Thoracic aorta (tissue), 2 donors: ENCODE measurements at regions not wholly inside any gene's neighbourhood (a gene's known extent, or its start where the extent isn't known, plus 50 kb on each side); places are given as distances from the start of the nearest gene placed in this dataset.

Source experiments
- ATAC-seq: fragments of 150-250 bp; one replicate; pipeline ENCODE4 v1.8.0; 2017; ENCODE audit warnings: low read depth; ENCODE audit not compliant: insufficient number of reproducible peaks, low FRiP score
- DNase-seq: peaks from one replicate; pipeline ENCODE4 v3.0.0-alpha.2; 2020; ENCODE audit warnings: low spot score
- H3K27ac ChIP-seq, 2 donors: fragments of 200-600 bp; sonication (generic); 1 replicate in 1 of 2; 2 replicates in 1 of 2; pipeline ENCODE4 v1.5.1; 2016; ENCODE audit warnings: mild to moderate bottlenecking in 2 of 2, moderate library complexity in 2 of 2
- H3K27me3 ChIP-seq: fragments of 200-600 bp; sonication (generic); replicated peaks from 2 replicates; pipeline ENCODE4 v1.6.0; 2016; ENCODE audit warnings: mild to moderate bottlenecking; ENCODE audit not compliant: insufficient read depth
- H3K36me3 ChIP-seq: fragments of 200-600 bp; sonication (generic); one replicate; pipeline ENCODE4 v1.5.1; 2016
- H3K4me1 ChIP-seq, 2 donors: fragments of 200-600 bp; sonication (generic); 1 replicate in 1 of 2; 2 replicates in 1 of 2; pipeline versions ENCODE4 v1.5.1 to v1.6.0; 2016; ENCODE audit warnings: low read depth in 2 of 2, mild to moderate bottlenecking in 1 of 2; ENCODE audit not compliant: control insufficient read depth in 1 of 2
- H3K4me3 ChIP-seq: fragments of 200-600 bp; sonication (generic); 2 replicates; pipeline ENCODE4 v1.5.1; 2016; ENCODE audit warnings: mild to moderate bottlenecking
- H3K9me3 ChIP-seq: fragments of 200-600 bp; sonication (generic); 2 replicates; pipeline ENCODE4 v1.5.1; 2016
- TF ChIP-seq, protein P1 (sequence below): fragments of 200-600 bp; sonication (generic); IDR thresholded peaks from one replicate; pipeline ENCODE4 v1.5.1; 2019; ENCODE audit warnings: antibody characterized with exemption

DNA sequence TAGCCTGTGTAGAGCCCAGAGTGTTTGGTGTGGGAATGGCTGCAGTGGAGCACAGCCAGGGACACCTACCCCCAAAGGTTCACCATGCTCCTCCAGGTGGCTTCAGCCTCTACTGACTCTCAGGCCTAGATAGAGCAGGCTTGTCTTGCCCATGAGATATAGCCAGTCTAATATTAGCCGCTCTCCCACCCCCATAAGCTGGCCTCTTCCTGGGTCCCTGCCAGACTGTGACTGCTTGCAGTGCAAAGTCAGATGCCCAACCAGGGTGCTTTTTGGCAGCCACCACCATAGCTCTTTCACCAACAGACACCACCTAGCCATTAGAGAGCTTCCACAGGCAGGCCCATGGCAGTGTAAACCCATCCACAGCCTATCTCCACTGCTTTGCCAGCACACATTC lies 405.3 kb downstream of the MBD2 start:
- H3K4me3 ChIP-seq: no peak overlapping the region
- no peaks in the 10 kb centered on the region for H3K9me3 ChIP-seq
- ATAC-seq (no peak), DNase-seq (no peak)
- TF ChIP-seq, protein P1, sequence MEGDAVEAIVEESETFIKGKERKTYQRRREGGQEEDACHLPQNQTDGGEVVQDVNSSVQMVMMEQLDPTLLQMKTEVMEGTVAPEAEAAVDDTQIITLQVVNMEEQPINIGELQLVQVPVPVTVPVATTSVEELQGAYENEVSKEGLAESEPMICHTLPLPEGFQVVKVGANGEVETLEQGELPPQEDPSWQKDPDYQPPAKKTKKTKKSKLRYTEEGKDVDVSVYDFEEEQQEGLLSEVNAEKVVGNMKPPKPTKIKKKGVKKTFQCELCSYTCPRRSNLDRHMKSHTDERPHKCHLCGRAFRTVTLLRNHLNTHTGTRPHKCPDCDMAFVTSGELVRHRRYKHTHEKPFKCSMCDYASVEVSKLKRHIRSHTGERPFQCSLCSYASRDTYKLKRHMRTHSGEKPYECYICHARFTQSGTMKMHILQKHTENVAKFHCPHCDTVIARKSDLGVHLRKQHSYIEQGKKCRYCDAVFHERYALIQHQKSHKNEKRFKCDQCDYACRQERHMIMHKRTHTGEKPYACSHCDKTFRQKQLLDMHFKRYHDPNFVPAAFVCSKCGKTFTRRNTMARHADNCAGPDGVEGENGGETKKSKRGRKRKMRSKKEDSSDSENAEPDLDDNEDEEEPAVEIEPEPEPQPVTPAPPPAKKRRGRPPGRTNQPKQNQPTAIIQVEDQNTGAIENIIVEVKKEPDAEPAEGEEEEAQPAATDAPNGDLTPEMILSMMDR: no peak
- no peak overlapping the region for H3K27ac ChIP-seq
- H3K27me3 ChIP-seq: no peaks in the 10 kb centered on the region
- no peaks in the 10 kb centered on the region for H3K36me3 ChIP-seq
- H3K4me1 ChIP-seq: no peaks in the 10 kb centered on the region

DNA sequence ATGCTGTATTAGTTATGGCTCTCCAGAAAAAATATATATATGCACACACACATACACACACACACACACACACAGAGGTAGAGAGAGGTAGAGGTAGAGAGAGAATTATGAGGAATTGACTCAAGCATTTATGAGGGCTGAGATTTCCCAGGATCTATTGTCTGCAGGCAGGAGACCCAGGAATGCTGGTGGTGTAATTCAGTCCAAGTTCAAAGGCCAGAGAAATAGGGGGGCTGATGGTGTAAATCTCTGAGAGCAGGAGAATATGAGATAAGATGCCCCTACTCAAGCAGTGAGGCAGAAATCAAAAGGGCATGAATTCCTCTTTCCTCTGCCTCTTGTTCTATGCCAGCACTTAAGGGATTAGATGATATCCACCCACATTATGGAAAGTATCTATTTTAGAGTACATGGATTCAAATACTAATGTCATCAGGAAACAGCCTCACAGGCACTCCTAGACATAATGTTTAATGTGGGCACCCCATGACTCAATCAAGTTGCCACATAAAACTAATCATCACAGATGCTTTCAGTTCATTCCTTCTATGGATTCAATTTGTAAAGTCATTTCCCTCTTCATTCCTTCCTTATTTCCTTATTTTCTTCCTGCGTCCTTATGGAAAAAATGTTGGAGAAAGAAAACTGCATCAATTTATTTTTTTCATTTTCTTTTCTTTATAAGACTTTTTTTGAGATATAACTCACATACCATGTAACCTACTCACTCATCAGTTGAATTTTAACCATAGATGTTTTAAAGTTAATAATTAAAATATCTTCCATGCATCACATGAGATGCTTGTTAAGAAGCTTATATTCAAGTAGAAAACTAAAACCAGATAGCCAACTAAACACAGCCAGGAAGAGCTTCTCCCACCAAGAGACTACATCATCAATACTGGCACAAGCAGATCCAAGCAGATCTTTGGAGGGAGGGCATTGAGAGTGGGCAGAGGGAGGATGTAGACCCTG lies 406.2 kb downstream of the MBD2 start:
- Histone ChIP-seq H3K27ac (no peak overlapping the region), H3K27me3 (no peaks in the 10 kb centered on the region), H3K36me3 (no peaks in the 10 kb centered on the region), H3K9me3 (no peaks in the 10 kb centered on the region), H3K4me3 (no peak overlapping the region), H3K4me1 (no peaks in the 10 kb centered on the region)
- DNase-seq (no peak), ATAC-seq (no peak)
- TF ChIP-seq, protein P1: no peak

- TF ChIP-seq, protein P1: no peak
- H3K36me3 ChIP-seq: no peaks in the 10 kb centered on the region
- H3K27me3 ChIP-seq: no peaks in the 10 kb centered on the region
- DNase-seq (no peak), ATAC-seq (no peak)
- H3K4me1 ChIP-seq: no peaks in the 10 kb centered on the region
- H3K27ac ChIP-seq: no peak overlapping the region
- no peaks in the 10 kb centered on the region for H3K9me3 ChIP-seq
- H3K4me3 ChIP-seq: no peak overlapping the region
Observed at GRCh38 chr18:53800171-53800570, 424.3 kb downstream of the MBD2 start.

GRCh38 chr18:53799134-53799533 lies 425.3 kb downstream of the MBD2 start:
- DNase-seq: no peak
- Histone ChIP-seq H3K4me1 (no peaks in the 10 kb centered on the region), H3K27me3 (no peaks in the 10 kb centered on the region), H3K4me3 (no peak overlapping the region), H3K27ac (no peak overlapping the region), H3K36me3 (no peaks in the 10 kb centered on the region), H3K9me3 (no peaks in the 10 kb centered on the region)
- ATAC-seq: no peak
- TF ChIP-seq, protein P1: no peak

- Histone ChIP-seq H3K4me3 (no peak overlapping the region), H3K4me1 (no peaks in the 10 kb centered on the region), H3K27me3 (no peaks in the 10 kb centered on the region), H3K27ac (no peak overlapping the region), H3K9me3 (no peaks in the 10 kb centered on the region), H3K36me3 (no peaks in the 10 kb centered on the region)
- DNase-seq (no peak), ATAC-seq (no peak)
- TF ChIP-seq, protein P1: no peak
Observed at GRCh38 chr18:53798516-53798915, 426.0 kb downstream of the MBD2 start.
